ENCODE measurements at regions not wholly inside any gene's neighbourhood (a gene's known extent, or its start where the extent isn't known, plus 50 kb on each side); places are given as distances from the start of the nearest gene placed in this dataset.
A peak's percentile ranks its signal among the peaks of the same experiment; 100 is the strongest.

DNA sequence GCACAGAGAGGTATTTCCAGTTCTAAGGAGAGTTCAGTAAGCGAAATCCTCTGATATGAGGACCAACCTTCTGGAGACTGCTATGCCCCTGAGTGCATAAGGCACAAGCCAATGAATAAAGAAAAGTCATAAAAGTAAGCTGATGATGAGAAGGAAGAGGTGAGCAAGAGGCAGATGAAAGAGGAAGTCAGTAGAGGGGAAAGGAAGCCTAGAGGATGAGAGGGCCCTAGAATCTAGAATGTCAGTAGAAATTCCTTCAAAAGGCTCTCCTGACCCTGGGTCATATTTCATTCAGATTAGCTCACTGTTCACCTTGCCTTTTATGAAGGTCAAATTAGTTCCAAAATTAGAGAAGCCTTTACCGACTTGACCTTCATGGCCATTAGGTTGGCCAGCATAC is 209.2 kb downstream of the CD83 start:
- Histone ChIP-seq H3K36me3 (ENCODE audit: insufficient read depth, low read length) (no peaks in the 10 kb centered on the region), H3K9ac (ENCODE audit: low read length) (no peak overlapping the region), H3K27ac (ENCODE audit: low read depth, low read length) (no peak overlapping the region), H3K9me3 (ENCODE audit: insufficient read depth, low read depth, low read length) (no peaks in the 10 kb centered on the region), H3K4me3 (ENCODE audit: insufficient read depth, low read depth, low read length) (no peak overlapping the region), H3K4me1 (ENCODE audit: insufficient read depth, low read length) (peaks cover 4% of the 10 kb centered on the region), H3K4me2 (ENCODE audit: low read length) (no peak overlapping the region), H3K27me3 (ENCODE audit: insufficient read depth, low read length) (no peaks in the 10 kb centered on the region), H2AFZ (ENCODE audit: low read depth, low read length) (no peak overlapping the region), H4K20me1 (ENCODE audit: insufficient read depth, low read length) (no peaks in the 10 kb centered on the region), H3K79me2 (ENCODE audit: insufficient read depth, low read length) (no peaks in the 10 kb centered on the region)
- no peak for TF ChIP-seq EZH2 (IDR thresholded peaks at IDR 0.05; ENCODE audit: insufficient read depth, low read length)
- TF ChIP-seq, protein P1, sequence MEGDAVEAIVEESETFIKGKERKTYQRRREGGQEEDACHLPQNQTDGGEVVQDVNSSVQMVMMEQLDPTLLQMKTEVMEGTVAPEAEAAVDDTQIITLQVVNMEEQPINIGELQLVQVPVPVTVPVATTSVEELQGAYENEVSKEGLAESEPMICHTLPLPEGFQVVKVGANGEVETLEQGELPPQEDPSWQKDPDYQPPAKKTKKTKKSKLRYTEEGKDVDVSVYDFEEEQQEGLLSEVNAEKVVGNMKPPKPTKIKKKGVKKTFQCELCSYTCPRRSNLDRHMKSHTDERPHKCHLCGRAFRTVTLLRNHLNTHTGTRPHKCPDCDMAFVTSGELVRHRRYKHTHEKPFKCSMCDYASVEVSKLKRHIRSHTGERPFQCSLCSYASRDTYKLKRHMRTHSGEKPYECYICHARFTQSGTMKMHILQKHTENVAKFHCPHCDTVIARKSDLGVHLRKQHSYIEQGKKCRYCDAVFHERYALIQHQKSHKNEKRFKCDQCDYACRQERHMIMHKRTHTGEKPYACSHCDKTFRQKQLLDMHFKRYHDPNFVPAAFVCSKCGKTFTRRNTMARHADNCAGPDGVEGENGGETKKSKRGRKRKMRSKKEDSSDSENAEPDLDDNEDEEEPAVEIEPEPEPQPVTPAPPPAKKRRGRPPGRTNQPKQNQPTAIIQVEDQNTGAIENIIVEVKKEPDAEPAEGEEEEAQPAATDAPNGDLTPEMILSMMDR (IDR thresholded peaks at IDR 0.05; ENCODE audit: insufficient read depth, low read depth, low read length) = no peak
- no peak for FAIRE-seq
- Mint-ChIP-seq H3K27me3 (ENCODE audit: low read depth, unreplicated experiment) (peaks cover 23% of the 10 kb centered on the region), H3K4me1 (ENCODE audit: low read depth, unreplicated experiment) (peaks cover 6% of the 10 kb centered on the region), H3K27ac (ENCODE audit: unreplicated experiment) (no peak overlapping the region), H3K9me3 (ENCODE audit: unreplicated experiment) (peaks cover 2% of the 10 kb centered on the region), H3K36me3 (ENCODE audit: low read depth, unreplicated experiment) (no peaks in the 10 kb centered on the region), H3K4me3 (ENCODE audit: unreplicated experiment) (no peak overlapping the region)
- no peak for DNase-seq (ENCODE audit: low read depth)

GRCh38 chr6:14328163-14328562 is 210.6 kb downstream of the CD83 start:
- Histone ChIP-seq H2AFZ (ENCODE audit: low read depth, low read length) (no peak overlapping the region), H3K9me3 (ENCODE audit: insufficient read depth, low read depth, low read length) (no peaks in the 10 kb centered on the region), H3K4me3 (ENCODE audit: insufficient read depth, low read depth, low read length) (no peak overlapping the region), H3K36me3 (ENCODE audit: insufficient read depth, low read length) (no peaks in the 10 kb centered on the region), H3K79me2 (ENCODE audit: insufficient read depth, low read length) (no peaks in the 10 kb centered on the region), H3K4me2 (ENCODE audit: low read length) (no peak overlapping the region), H3K27me3 (ENCODE audit: insufficient read depth, low read length) (no peaks in the 10 kb centered on the region), H3K4me1 (ENCODE audit: insufficient read depth, low read length) (peaks cover 4% of the 10 kb centered on the region), H4K20me1 (ENCODE audit: insufficient read depth, low read length) (no peaks in the 10 kb centered on the region), H3K27ac (ENCODE audit: low read depth, low read length) (no peak overlapping the region), H3K9ac (ENCODE audit: low read length) (no peak overlapping the region)
- no peak for TF ChIP-seq EZH2 (IDR thresholded peaks at IDR 0.05; ENCODE audit: insufficient read depth, low read length)
- no peak overlapping the region for H3K27ac Mint-ChIP-seq (ENCODE audit: unreplicated experiment)
- H3K4me3 Mint-ChIP-seq (ENCODE audit: unreplicated experiment) = no peak overlapping the region
- no peaks in the 10 kb centered on the region for H3K36me3 Mint-ChIP-seq (ENCODE audit: low read depth, unreplicated experiment)
- H3K4me1 Mint-ChIP-seq (ENCODE audit: low read depth, unreplicated experiment) = peaks cover 6% of the 10 kb centered on the region
- peaks cover 14% of the 10 kb centered on the region for H3K27me3 Mint-ChIP-seq (ENCODE audit: low read depth, unreplicated experiment)
- H3K9me3 Mint-ChIP-seq (ENCODE audit: unreplicated experiment) = peaks cover 2% of the 10 kb centered on the region
- FAIRE-seq (no peak), DNase-seq (ENCODE audit: low read depth) (no peak)

- H3K36me3 ChIP-seq (ENCODE audit: insufficient read depth, low read length) = no peaks in the 10 kb centered on the region
- H2AFZ ChIP-seq (ENCODE audit: low read depth, low read length) = peak overlapping the region; percentile 67
- Mint-ChIP-seq H3K27ac (ENCODE audit: unreplicated experiment) (no peak overlapping the region), H3K36me3 (ENCODE audit: low read depth, unreplicated experiment) (no peaks in the 10 kb centered on the region), H3K27me3 (ENCODE audit: low read depth, unreplicated experiment) (peaks cover 14% of the 10 kb centered on the region), H3K4me3 (ENCODE audit: unreplicated experiment) (no peak overlapping the region), H3K4me1 (ENCODE audit: low read depth, unreplicated experiment) (peaks cover 16% of the 10 kb centered on the region), H3K9me3 (ENCODE audit: unreplicated experiment) (peaks cover 2% of the 10 kb centered on the region)
- H3K79me2 ChIP-seq (ENCODE audit: insufficient read depth, low read length) = no peaks in the 10 kb centered on the region
- TF ChIP-seq, protein P1 (IDR thresholded peaks at IDR 0.05; ENCODE audit: insufficient read depth, low read depth, low read length) = no peak
- TF ChIP-seq EZH2 (IDR thresholded peaks at IDR 0.05; ENCODE audit: insufficient read depth, low read length) = no peak
- H3K27me3 ChIP-seq (ENCODE audit: insufficient read depth, low read length) = no peaks in the 10 kb centered on the region
- H3K4me2 ChIP-seq (ENCODE audit: low read length) = peak overlapping the region; percentile 78
- H3K27ac ChIP-seq (ENCODE audit: low read depth, low read length) = peak overlapping the region; percentile 47
- H3K4me3 ChIP-seq (ENCODE audit: insufficient read depth, low read depth, low read length) = no peak overlapping the region
- H3K4me1 ChIP-seq (ENCODE audit: insufficient read depth, low read length) = peaks cover 11% of the 10 kb centered on the region
- H3K9me3 ChIP-seq (ENCODE audit: insufficient read depth, low read depth, low read length) = no peaks in the 10 kb centered on the region
- FAIRE-seq (no peak), DNase-seq (ENCODE audit: low read depth) (peak; percentile 74)
- no peak overlapping the region for H3K9ac ChIP-seq (ENCODE audit: low read length)
- H4K20me1 ChIP-seq (ENCODE audit: insufficient read depth, low read length) = no peaks in the 10 kb centered on the region
These were observed 216.2 kb downstream of the CD83 start for GRCh38 chr6:14333556-14334305.
